ENCODE measurements at regions not wholly inside any gene's neighbourhood (a gene's known extent, or its start where the extent isn't known, plus 50 kb on each side); places are given as distances from the start of the nearest gene placed in this dataset.

- no peak for DNase-seq (ENCODE audit: low read depth)
Measured at GRCh38 chr2:41066168-41066567, 614.3 kb upstream of the SLC8A1 start.

GRCh38 chr2:41068740-41069139, 616.9 kb upstream of the SLC8A1 start:
- no peak for DNase-seq (ENCODE audit: low read depth)

GRCh38 chr2:41078341-41078740, 626.5 kb upstream of the SLC8A1 start:
- no peak for DNase-seq (ENCODE audit: low read depth)

- no peak for DNase-seq (ENCODE audit: low read depth)
Measured at GRCh38 chr2:41079011-41079410, 627.1 kb upstream of the SLC8A1 start.

GRCh38 chr2:41084321-41084720, 632.4 kb upstream of the SLC8A1 start:
- DNase-seq (ENCODE audit: low read depth) = no peak

- DNase-seq (ENCODE audit: low read depth) = no peak
Measured at GRCh38 chr2:41087946-41088345, 636.1 kb upstream of the SLC8A1 start.

- no peak for DNase-seq (ENCODE audit: low read depth)
Measured at GRCh38 chr2:41101281-41101680, 649.4 kb upstream of the SLC8A1 start.

- no peak for DNase-seq (ENCODE audit: low read depth)
Measured at GRCh38 chr2:41109744-41110143, 657.9 kb upstream of the SLC8A1 start.

- no peak for DNase-seq (ENCODE audit: low read depth)
Measured at GRCh38 chr2:41111836-41112627, 660.1 kb upstream of the SLC8A1 start.

GRCh38 chr2:41116106-41116797, 664.4 kb upstream of the SLC8A1 start:
- DNase-seq (ENCODE audit: low read depth) = no peak

GRCh38 chr2:41119489-41119888, 667.6 kb upstream of the SLC8A1 start:
- no peak for DNase-seq (ENCODE audit: low read depth)

GRCh38 chr2:41123341-41123740, 671.5 kb upstream of the SLC8A1 start:
- DNase-seq (ENCODE audit: low read depth) = no peak

GRCh38 chr2:41127351-41127750, 675.5 kb upstream of the SLC8A1 start:
- DNase-seq (ENCODE audit: low read depth) = no peak

- no peak for DNase-seq (ENCODE audit: low read depth)
Measured at GRCh38 chr2:41129988-41130387, 678.1 kb upstream of the SLC8A1 start.

GRCh38 chr2:41137031-41137430, 685.1 kb upstream of the SLC8A1 start:
- no peak for DNase-seq (ENCODE audit: low read depth)

- no peak for DNase-seq (ENCODE audit: low read depth)
Measured at GRCh38 chr2:41141146-41141791, 689.4 kb upstream of the SLC8A1 start.

GRCh38 chr2:41142478-41142877, 690.6 kb upstream of the SLC8A1 start:
- no peak for DNase-seq (ENCODE audit: low read depth)

GRCh38 chr2:41145066-41145465, 693.2 kb upstream of the SLC8A1 start:
- DNase-seq (ENCODE audit: low read depth) = no peak

GRCh38 chr2:41149054-41149453, 697.2 kb upstream of the SLC8A1 start:
- DNase-seq (ENCODE audit: low read depth) = no peak

- no peak for DNase-seq (ENCODE audit: low read depth)
Measured at GRCh38 chr2:41151746-41152145, 699.9 kb upstream of the SLC8A1 start.

- DNase-seq (ENCODE audit: low read depth) = no peak
Measured at GRCh38 chr2:41152318-41152717, 700.4 kb upstream of the SLC8A1 start.

GRCh38 chr2:41160439-41160838, 708.5 kb upstream of the SLC8A1 start:
- no peak for DNase-seq (ENCODE audit: low read depth)

- no peak for DNase-seq (ENCODE audit: low read depth)
Measured at GRCh38 chr2:41167014-41167413, 715.1 kb upstream of the SLC8A1 start.
